H1 (cell line): ENCODE measurements at regions not wholly inside any gene's neighbourhood (a gene's known extent, or its start where the extent isn't known, plus 50 kb on each side); places are given as distances from the start of the nearest gene placed in this dataset.

ENCODE experiments used
- CTCF ChIA-PET: fragments of 300-600 bp; sonication (Branson Sonifier 250); formaldehyde crosslinking; loops from one replicate; lab custom pipeline; 2021; ENCODE audit not compliant: partially characterized antibody; lab: Charles Lee
- POLR2A ChIA-PET: fragments of 300-600 bp; sonication (Branson Sonifier 250); formaldehyde crosslinking; loops from one replicate; lab custom pipeline; 2021; ENCODE audit warnings: inconsistent platforms; ENCODE audit not compliant: partially characterized antibody; lab: Charles Lee
- DNase-seq, 2 experiments: peaks; one replicate each; pipeline versions ENCODE4 v3.0.0 to v3.0.0-alpha.2; 2010 to 2022; ENCODE audit warnings: low spot score in 2 of 2, low read depth in 1 of 2, mixed read lengths in 1 of 2
- FAIRE-seq: peaks from 2 replicates; lab custom pipeline; 2011; peaks lifted over from hg19 to GRCh38; lab: Jason Lieb, UNC
- H2AFZ ChIP-seq: 2 replicates; pipeline ENCODE4 v1.8.1; 2012; ENCODE audit warnings: low read length, inconsistent platforms
- H2AK5ac ChIP-seq: 2 replicates; pipeline ENCODE4 v1.6.1; 2013; ENCODE audit warnings: low read depth, low read length
- H2BK120ac ChIP-seq: replicated peaks from 2 replicates; pipeline ENCODE3; 2013; ENCODE audit warnings: low read depth, low read length, inconsistent platforms
- H2BK12ac ChIP-seq: 2 replicates; pipeline ENCODE4 v1.6.1; 2013; ENCODE audit warnings: low read depth, low read length
- H2BK15ac ChIP-seq: 2 replicates; pipeline ENCODE4 v1.6.1; 2013; ENCODE audit warnings: low read length
- H2BK20ac ChIP-seq: 2 replicates; pipeline ENCODE4 v1.6.1; 2013; ENCODE audit warnings: low read length
- H2BK5ac ChIP-seq: 2 replicates; pipeline ENCODE4 v1.6.1; 2013; ENCODE audit warnings: low read depth, low read length
- H3K14ac ChIP-seq: 2 replicates; pipeline ENCODE4 v1.6.1; 2013; ENCODE audit warnings: inconsistent platforms; ENCODE audit not compliant: insufficient read length
- H3K18ac ChIP-seq: 2 replicates; pipeline ENCODE4 v1.6.1; 2013; ENCODE audit warnings: low read length; ENCODE audit errors: extremely low read depth
- H3K23ac ChIP-seq: 2 replicates; pipeline ENCODE4 v1.6.1; 2013; ENCODE audit warnings: inconsistent platforms; ENCODE audit not compliant: insufficient read length
- H3K23me2 ChIP-seq: 2 replicates; pipeline ENCODE4 v1.6.1; 2013; ENCODE audit warnings: low read depth, low read length
- H3K27ac ChIP-seq: 2 replicates; pipeline ENCODE4 v1.6.1; 2011; ENCODE audit warnings: low read depth, low read length, inconsistent platforms
- H3K27me3 ChIP-seq, 4 experiments: replicated peaks in 1 of 4; 1 replicate in 1 of 4; 2 replicates in 3 of 4; pipeline versions ENCODE4 v1.6.1 to v1.8.1; 2011 to 2013; ENCODE audit warnings: low read length in 3 of 4, mild to moderate bottlenecking in 3 of 4, inconsistent platforms in 2 of 4, mixed read lengths in 2 of 4, moderate library complexity in 1 of 4; ENCODE audit not compliant: control insufficient read depth in 3 of 4, insufficient read depth in 3 of 4; ENCODE audit errors: extremely low read depth in 1 of 4
- H3K36me3 ChIP-seq, 4 experiments: 2 replicates each; pipeline versions ENCODE4 v1.6.1 to v1.8.1; 2011 to 2013; ENCODE audit warnings: mild to moderate bottlenecking in 4 of 4, low read length in 3 of 4, moderate library complexity in 2 of 4, control low read depth in 1 of 4, inconsistent platforms in 1 of 4; ENCODE audit not compliant: insufficient read depth in 4 of 4, control insufficient read depth in 2 of 4
- H3K4ac ChIP-seq: replicated peaks from 2 replicates; pipeline ENCODE3; 2013; ENCODE audit warnings: low read length, low read depth, mixed read lengths, inconsistent platforms; ENCODE audit not compliant: insufficient read length
- H3K4me1 ChIP-seq, 4 experiments: replicated peaks in 1 of 4; 1 replicate in 1 of 4; 2 replicates in 3 of 4; pipeline versions ENCODE4 v1.6.1 to v1.8.1; 2011 to 2013; ENCODE audit warnings: low read length in 3 of 4, inconsistent platforms in 2 of 4, mixed read lengths in 1 of 4; ENCODE audit not compliant: insufficient read depth in 4 of 4, control insufficient read depth in 3 of 4
- H3K4me2 ChIP-seq, 2 experiments: 2 replicates each; pipeline versions ENCODE4 v1.6.1 to v1.8.1; 2011 to 2013; ENCODE audit warnings: low read depth in 2 of 2, low read length in 2 of 2, control low read depth in 1 of 2, inconsistent platforms in 1 of 2, mild to moderate bottlenecking in 1 of 2; ENCODE audit not compliant: insufficient read depth in 1 of 2
- H3K4me3 ChIP-seq, 4 experiments: fragments of 200-600, 300-600 bp in 1 of 4; sonication (generic), shearing (Covaris generic), sonication (Bioruptor Twin) in 1 of 4; 2 replicates each; pipeline versions ENCODE4 v1.5.1 to v1.8.1; 2011 to 2016; ENCODE audit warnings: low read length in 4 of 4, low read depth in 3 of 4, control low read depth in 2 of 4, inconsistent platforms in 2 of 4, mild to moderate bottlenecking in 2 of 4, mixed read lengths in 1 of 4, moderate library complexity in 1 of 4; ENCODE audit not compliant: insufficient read depth in 2 of 4; ENCODE audit errors: extremely low read depth in 1 of 4
- H3K56ac ChIP-seq: replicated peaks from 2 replicates; pipeline ENCODE3; 2013; ENCODE audit warnings: low read depth, mild to moderate bottlenecking, mixed read lengths, low read length, inconsistent platforms; ENCODE audit not compliant: insufficient read length
- H3K79me1 ChIP-seq: 2 replicates; pipeline ENCODE4 v1.6.1; 2013; ENCODE audit warnings: low read depth, low read length, control low read depth
- H3K79me2 ChIP-seq, 2 experiments: 2 replicates each; pipeline versions ENCODE4 v1.6.1 to v1.8.1; 2012 to 2013; ENCODE audit warnings: low read length in 2 of 2, mild to moderate bottlenecking in 2 of 2, inconsistent platforms in 1 of 2; ENCODE audit not compliant: insufficient read depth in 2 of 2, control insufficient read depth in 1 of 2
- H3K9ac ChIP-seq, 4 experiments: replicated peaks in 1 of 4; 1 replicate in 1 of 4; 2 replicates in 3 of 4; pipeline versions ENCODE4 v1.6.1 to v1.8.1; 2011 to 2013; ENCODE audit warnings: low read depth in 3 of 4, low read length in 3 of 4, control low read depth in 2 of 4, mild to moderate bottlenecking in 2 of 4, moderate library complexity in 2 of 4, inconsistent platforms in 1 of 4; ENCODE audit errors: extremely low read depth in 1 of 4
- H3K9me3 ChIP-seq, 2 experiments: 2 replicates each; pipeline versions ENCODE4 v1.6.1 to v1.8.1; 2012 to 2013; ENCODE audit warnings: mild to moderate bottlenecking in 2 of 2, moderate library complexity in 2 of 2, control low read depth in 1 of 2, inconsistent platforms in 1 of 2, low read depth in 1 of 2, low read length in 1 of 2, mixed read lengths in 1 of 2; ENCODE audit not compliant: insufficient read depth in 2 of 2
- H4K20me1 ChIP-seq, 2 experiments: replicated peaks in 1 of 2; 2 replicates each; pipeline versions ENCODE3 to v1.8.1; 2011 to 2013; ENCODE audit warnings: inconsistent platforms in 2 of 2, low read length in 2 of 2, mild to moderate bottlenecking in 1 of 2; ENCODE audit not compliant: insufficient read depth in 2 of 2, control insufficient read depth in 1 of 2
- H4K5ac ChIP-seq: 2 replicates; pipeline ENCODE4 v1.6.1; 2013; ENCODE audit warnings: low read length, low read depth, mixed read lengths, inconsistent platforms; ENCODE audit not compliant: insufficient read length
- H4K8ac ChIP-seq: 2 replicates; pipeline ENCODE4 v1.8.0; 2013; ENCODE audit warnings: mild to moderate bottlenecking, moderate library complexity, low read length, inconsistent platforms; ENCODE audit not compliant: insufficient read depth; ENCODE audit errors: extremely low read depth
- H4K91ac ChIP-seq: replicated peaks from 2 replicates; pipeline ENCODE3; 2013; ENCODE audit warnings: low read length, mixed read lengths, inconsistent platforms; ENCODE audit not compliant: insufficient read length
- BACH1 ChIP-seq: IDR thresholded peaks from 2 replicates; pipeline ENCODE4 v1.6.1; 2012; ENCODE audit warnings: low read length, improper control_type of control experiment
- CHD2 ChIP-seq: IDR thresholded peaks from 2 replicates; pipeline ENCODE4 v1.6.1; 2012; ENCODE audit warnings: low read length, improper control_type of control experiment
- EZH2 ChIP-seq: fragments of 200-600 bp; sonication (generic); IDR thresholded peaks from 2 replicates; pipeline ENCODE4 v1.7.1; 2012; ENCODE audit warnings: low read depth, mild to moderate bottlenecking, moderate library complexity, low read length, inconsistent platforms; ENCODE audit not compliant: severe bottlenecking
- KDM1A ChIP-seq: fragments of 200-600, 300-600 bp; sonication (generic); IDR thresholded peaks from 2 replicates; pipeline ENCODE4 v1.7.1; 2016; ENCODE audit warnings: mild to moderate bottlenecking, low read length, borderline replicate concordance
- SAP30 ChIP-seq: fragments of 300-600 bp; sonication (generic); IDR thresholded peaks from 2 replicates; pipeline ENCODE4 v1.7.1; 2012; ENCODE audit warnings: low read length, moderate library complexity, mild to moderate bottlenecking, inconsistent platforms; ENCODE audit not compliant: insufficient read depth, insufficient replicate concordance
- SP4 ChIP-seq: IDR thresholded peaks from 2 replicates; pipeline ENCODE4 v1.6.1; 2012; ENCODE audit warnings: low read length, inconsistent platforms
- SRF ChIP-seq: IDR thresholded peaks from 2 replicates; pipeline ENCODE4 v1.6.1; 2011; ENCODE audit warnings: mild to moderate bottlenecking, low read depth, low read length, moderate library complexity
- TAF1 ChIP-seq: IDR thresholded peaks from 2 replicates; pipeline ENCODE4 v1.6.1; 2011; ENCODE audit warnings: mild to moderate bottlenecking, low read depth, low read length
- ZNF274 ChIP-seq: IDR thresholded peaks from 2 replicates; pipeline ENCODE4 v1.7.0; 2012; ENCODE audit warnings: low read length, borderline replicate concordance; ENCODE audit errors: extremely low read depth

DNA sequence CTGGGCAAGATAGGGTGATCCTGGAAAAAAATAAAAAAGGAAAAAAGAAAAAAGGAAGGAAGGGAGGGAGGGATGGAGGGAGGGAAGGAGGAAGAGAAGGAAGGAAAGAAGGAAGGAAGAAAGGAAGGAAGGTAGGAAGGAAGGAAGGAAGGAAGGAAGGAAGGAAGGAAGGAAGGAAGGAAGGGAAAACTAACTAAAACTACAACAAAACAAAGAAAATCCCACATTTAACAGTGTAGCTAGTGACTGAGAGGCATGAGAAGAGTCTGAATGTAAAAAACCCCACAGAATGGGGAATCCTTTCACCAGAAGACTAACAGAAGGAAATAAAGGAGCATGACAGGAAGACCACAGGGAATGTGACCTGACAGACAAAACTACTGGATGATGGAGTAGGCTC lies 345.7 kb downstream of the NOVA1 start:
- Histone ChIP-seq H4K8ac (no peak overlapping the region), H3K36me3 (no peaks in the 10 kb centered on the region), H2AFZ (no peak overlapping the region), H3K9me3 (peaks cover 3 to 4% of the 10 kb centered on the region in 2 experiments; a peak in 3 of 4 replicates), H2BK120ac (no peak overlapping the region), H2BK20ac (no peak overlapping the region), H3K14ac (no peak overlapping the region), H3K4me3 (no peak overlapping the region), H4K91ac (no peak overlapping the region), H3K56ac (no peak overlapping the region), H3K27me3 (no peaks in the 10 kb centered on the region), H2BK5ac (no peak overlapping the region), H3K4me2 (no peak overlapping the region), H3K23me2 (no peaks in the 10 kb centered on the region; the same call in 1 of the 2 replicates), H3K4me1 (no peaks in the 10 kb centered on the region), H3K23ac (no peak overlapping the region), H3K79me2 (no peaks in the 10 kb centered on the region), H4K20me1 (no peaks in the 10 kb centered on the region), H3K27ac (no peak overlapping the region), H3K18ac (no peak overlapping the region; the same call in 1 of the 2 replicates), H4K5ac (no peak overlapping the region), H3K4ac (no peak overlapping the region), H3K79me1 (no peaks in the 10 kb centered on the region), H2AK5ac (no peak overlapping the region), H3K9ac (no peak overlapping the region; a peak in 1 of 7 replicates), H2BK12ac (no peak overlapping the region), H2BK15ac (no peak overlapping the region)
- POLR2A ChIA-PET = no interaction called here
- no peak for FAIRE-seq
- no peak for DNase-seq
- CTCF ChIA-PET = interaction anchor here (0.6 kb wide), 2 partner anchors 52 to 101 kb away, joined by 3 to 6 read pairs; no protein-coding TSS in a partner anchor
- TF ChIP-seq KDM1A (no peak), CHD2 (no peak), SP4 (no peak), SAP30 (no peak), EZH2 (no peak), ZNF274 (no peak), SRF (no peak), TAF1 (no peak), BACH1 (no peak)
